Tibial artery (tissue), 4 donors: ENCODE measurements at regions not wholly inside any gene's neighbourhood (a gene's known extent, or its start where the extent isn't known, plus 50 kb on each side); places are given as distances from the start of the nearest gene placed in this dataset.

Source experiments
- DNase-seq, 2 donors: peaks; one replicate each; pipeline ENCODE4 v3.0.0-alpha.2; 2019
- H3K27ac ChIP-seq, 2 donors: fragments of 200-600 bp; sonication (generic) in 1 of 2; 1 replicate in 1 of 2; 2 replicates in 1 of 2; pipeline ENCODE4 v1.5.1; 2018 to 2019; ENCODE audit warnings: mild to moderate bottlenecking in 1 of 2
- H3K27me3 ChIP-seq, 2 donors: fragments of 200-600 bp; sonication (generic) in 1 of 2; one replicate each; pipeline versions ENCODE4 v1.5.1 to v1.6.0; 2016 to 2019
- H3K36me3 ChIP-seq, 3 donors: fragments of 200-600 bp; sonication (generic) in 2 of 3; one replicate each; pipeline ENCODE4 v1.5.1; 2016 to 2019; ENCODE audit warnings: mild to moderate bottlenecking in 2 of 3
- H3K4me1 ChIP-seq, 4 donors: fragments of 200-600 bp; sonication (generic) in 2 of 4; 1 replicate in 3 of 4; 2 replicates in 1 of 4; pipeline ENCODE4 v1.5.1; 2016 to 2019
- H3K4me3 ChIP-seq, 2 donors: fragments of 200-600 bp; sonication (generic) in 1 of 2; 1 replicate in 1 of 2; 2 replicates in 1 of 2; pipeline ENCODE4 v1.5.1; 2018 to 2019; ENCODE audit warnings: mild to moderate bottlenecking in 2 of 2
- H3K9me3 ChIP-seq, 3 donors: fragments of 200-600 bp; sonication (generic) in 1 of 3; one replicate each; pipeline ENCODE4 v1.5.1; 2016 to 2019
- intact Hi-C: fragments of 100-400 bp; cut with DNase I; formaldehyde crosslinking; loops from one replicate; pipeline ENCODE4 v1.15.0; 2023; ENCODE audit warnings: low total_unique reads
- TF ChIP-seq, protein P1 (sequence below), 2 experiments: fragments of 200-600 bp in 1 of 2; fragments of 450-650 bp in 1 of 2; IDR thresholded peaks; one replicate each; pipeline ENCODE4 v1.5.1; 2017 to 2019; ENCODE audit warnings: antibody characterized with exemption in 2 of 2, mild to moderate bottlenecking in 1 of 2, moderate library complexity in 1 of 2

- intact Hi-C loops, result no loop called here
- Histone ChIP-seq H3K4me3 (no peak overlapping the region), H3K9me3 (no peaks in the 10 kb centered on the region), H3K36me3 (no peaks in the 10 kb centered on the region), H3K4me1 (no peaks in the 10 kb centered on the region), H3K27me3 (peaks cover 0 to 22% of the 10 kb centered on the region in 2 donors), H3K27ac (no peak overlapping the region)
- TF ChIP-seq, protein P1, sequence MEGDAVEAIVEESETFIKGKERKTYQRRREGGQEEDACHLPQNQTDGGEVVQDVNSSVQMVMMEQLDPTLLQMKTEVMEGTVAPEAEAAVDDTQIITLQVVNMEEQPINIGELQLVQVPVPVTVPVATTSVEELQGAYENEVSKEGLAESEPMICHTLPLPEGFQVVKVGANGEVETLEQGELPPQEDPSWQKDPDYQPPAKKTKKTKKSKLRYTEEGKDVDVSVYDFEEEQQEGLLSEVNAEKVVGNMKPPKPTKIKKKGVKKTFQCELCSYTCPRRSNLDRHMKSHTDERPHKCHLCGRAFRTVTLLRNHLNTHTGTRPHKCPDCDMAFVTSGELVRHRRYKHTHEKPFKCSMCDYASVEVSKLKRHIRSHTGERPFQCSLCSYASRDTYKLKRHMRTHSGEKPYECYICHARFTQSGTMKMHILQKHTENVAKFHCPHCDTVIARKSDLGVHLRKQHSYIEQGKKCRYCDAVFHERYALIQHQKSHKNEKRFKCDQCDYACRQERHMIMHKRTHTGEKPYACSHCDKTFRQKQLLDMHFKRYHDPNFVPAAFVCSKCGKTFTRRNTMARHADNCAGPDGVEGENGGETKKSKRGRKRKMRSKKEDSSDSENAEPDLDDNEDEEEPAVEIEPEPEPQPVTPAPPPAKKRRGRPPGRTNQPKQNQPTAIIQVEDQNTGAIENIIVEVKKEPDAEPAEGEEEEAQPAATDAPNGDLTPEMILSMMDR (IDR thresholded peaks at IDR 0.05), result no peak
- DNase-seq, result no peak
Measured at GRCh38 chr2:235155163-235155562, 203.3 kb downstream of the SH3BP4 start.

GRCh38 chr2:235156055-235156454 lies 204.2 kb downstream of the SH3BP4 start:
- H3K27me3 ChIP-seq, result peaks cover 0 to 20% of the 10 kb centered on the region in 2 donors
- intact Hi-C loops, result no loop called here

GRCh38 chr2:235157746-235158482 lies 206.1 kb downstream of the SH3BP4 start:
- H3K27ac ChIP-seq, result no peak overlapping the region
- intact Hi-C loops, result no loop called here
- TF ChIP-seq, protein P1 (IDR thresholded peaks at IDR 0.05), result no peak
- no peak for DNase-seq
- H3K4me1 ChIP-seq, result no peaks in the 10 kb centered on the region
- H3K36me3 ChIP-seq, result no peaks in the 10 kb centered on the region
- H3K4me3 ChIP-seq, result no peak overlapping the region
- H3K9me3 ChIP-seq, result no peaks in the 10 kb centered on the region
- peaks cover 0 to 28% of the 10 kb centered on the region in 2 donors for H3K27me3 ChIP-seq

More at GRCh38 chr2:235156055-235156454, 204.2 kb downstream of the SH3BP4 start:
- H3K4me3 ChIP-seq, result no peak overlapping the region
- no peaks in the 10 kb centered on the region for H3K9me3 ChIP-seq
- DNase-seq, result no peak
- no peak overlapping the region for H3K27ac ChIP-seq
- TF ChIP-seq, protein P1 (IDR thresholded peaks at IDR 0.05), result no peak
- no peaks in the 10 kb centered on the region for H3K36me3 ChIP-seq
- no peaks in the 10 kb centered on the region for H3K4me1 ChIP-seq

- DNase-seq, result no peak
Measured at GRCh38 chr2:235160281-235160810, 208.5 kb downstream of the SH3BP4 start.

GRCh38 chr2:235161565-235161964 lies 209.7 kb downstream of the SH3BP4 start:
- peaks cover 0 to 18% of the 10 kb centered on the region in 2 donors for H3K27me3 ChIP-seq
- intact Hi-C loops, result no loop called here
- TF ChIP-seq, protein P1 (IDR thresholded peaks at IDR 0.05), result no peak
- H3K27ac ChIP-seq, result no peak overlapping the region
- no peaks in the 10 kb centered on the region for H3K9me3 ChIP-seq
- H3K4me1 ChIP-seq, result no peaks in the 10 kb centered on the region
- no peak for DNase-seq
- no peaks in the 10 kb centered on the region for H3K36me3 ChIP-seq
- no peak overlapping the region for H3K4me3 ChIP-seq

More at GRCh38 chr2:235160281-235160810, 208.5 kb downstream of the SH3BP4 start:
- intact Hi-C loops, result no loop called here
- Histone ChIP-seq H3K9me3 (no peaks in the 10 kb centered on the region), H3K36me3 (no peaks in the 10 kb centered on the region), H3K27ac (no peak overlapping the region), H3K4me3 (no peak overlapping the region), H3K4me1 (no peaks in the 10 kb centered on the region), H3K27me3 (peaks cover 0 to 26% of the 10 kb centered on the region in 2 donors)
- TF ChIP-seq, protein P1 (IDR thresholded peaks at IDR 0.05), result no peak
